ENCODE measurements at regions not wholly inside any gene's neighbourhood (a gene's known extent, or its start where the extent isn't known, plus 50 kb on each side); places are given as distances from the start of the nearest gene placed in this dataset.

- TF ChIP-seq POLR2AphosphoS5 (IDR thresholded peaks at IDR 0.05), result no peak
- no peak for TF ChIP-seq POLR2A (IDR thresholded peaks at IDR 0.05)
- no peak for TF ChIP-seq CTCF (IDR thresholded peaks at IDR 0.05)
- no peak for TF ChIP-seq EP300 (IDR thresholded peaks at IDR 0.05)
These were observed 419.7 kb downstream of the CD109 start for GRCh38 chr6:74115674-74116073.

Measured in upper lobe of left lung (tissue), 4 donors.